ENCODE measurements at regions not wholly inside any gene's neighbourhood (a gene's known extent, or its start where the extent isn't known, plus 50 kb on each side); places are given as distances from the start of the nearest gene placed in this dataset.
"Not testable (repeated sequence)": the region's sequence is repeated elsewhere in the genome, so short reads cannot be mapped to it uniquely, and the experiment has no call there.

DNA sequence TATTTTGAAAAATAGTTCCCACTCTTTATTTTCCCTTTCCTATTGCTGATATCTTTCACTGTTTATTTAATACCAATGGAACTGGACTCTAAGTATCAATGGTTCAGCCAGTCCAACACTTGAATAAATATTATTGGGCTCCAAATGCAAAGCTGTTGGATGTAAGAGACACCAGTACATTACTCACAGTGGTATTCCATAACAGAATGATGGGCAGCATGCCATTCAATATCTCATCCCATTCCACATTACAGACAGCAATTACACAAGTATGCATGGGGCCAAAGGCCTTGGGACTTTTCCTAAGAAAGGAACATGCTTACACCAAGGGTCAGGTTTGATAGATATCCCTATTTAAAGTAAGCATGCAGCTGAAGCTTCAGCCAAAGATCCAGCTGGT, 231.9 kb downstream of the RND3 start:
- Histone ChIP-seq H3K27me3 (ENCODE audit: insufficient read depth, low read length) (no peaks in the 10 kb centered on the region), H2BK15ac (ENCODE audit: low read depth, low read length) (no peak overlapping the region), H2BK12ac (ENCODE audit: insufficient read length, low read depth, low read length) (no peak overlapping the region), H2BK20ac (ENCODE audit: low read depth, low read length, poor library complexity, severe bottlenecking) (no peak overlapping the region), H2AFZ (ENCODE audit: low read length) (no peak overlapping the region), H3T11ph (ENCODE audit: low read length) (no peak overlapping the region), H3K9ac (ENCODE audit: extremely low read depth, insufficient read length, low read length) (no peak overlapping the region), H3K4me2 (ENCODE audit: insufficient read depth, insufficient read length, low read length) (no peak overlapping the region), H2AK5ac (ENCODE audit: insufficient read length, low read length) (no peak overlapping the region), H3K79me1 (ENCODE audit: insufficient read depth, low read depth, low read length, poor library complexity, severe bottlenecking) (no peaks in the 10 kb centered on the region), H3K14ac (ENCODE audit: insufficient read depth, low read length) (no peak overlapping the region), H3K56ac (ENCODE audit: insufficient read length, low read depth, low read length) (no peak overlapping the region), H2BK120ac (ENCODE audit: low read depth, low read length, poor library complexity, severe bottlenecking) (no peak overlapping the region), H3K18ac (ENCODE audit: insufficient read length, low read depth, low read length) (no peak overlapping the region), H4K91ac (ENCODE audit: insufficient read length, low read depth, low read length) (no peak overlapping the region), H3K4me1 (ENCODE audit: insufficient read depth, low read length) (no peaks in the 10 kb centered on the region), H4K20me1 (ENCODE audit: control insufficient read depth, insufficient read depth, insufficient read length) (no peaks in the 10 kb centered on the region), H4K8ac (replicated peaks; ENCODE audit: insufficient read length, low read depth, low read length) (no peak overlapping the region), H3K4ac (ENCODE audit: low read depth, low read length) (no peak overlapping the region), H3K79me2 (ENCODE audit: insufficient read depth, low read length) (no peaks in the 10 kb centered on the region), H4K5ac (ENCODE audit: insufficient read length, low read depth, low read length) (no peak overlapping the region), H3K23me2 (ENCODE audit: insufficient read length, low read depth, low read length, poor library complexity, severe bottlenecking) (no peaks in the 10 kb centered on the region), H3K9me3 (ENCODE audit: control insufficient read depth, low read depth, low read length) (no peaks in the 10 kb centered on the region), H3K23ac (ENCODE audit: insufficient read length, low read depth, low read length) (no peak overlapping the region), H2BK5ac (ENCODE audit: insufficient read length, low read length) (no peak overlapping the region), H3K27ac (ENCODE audit: insufficient read length, low read depth, low read length) (no peak overlapping the region)
- Mint-ChIP-seq H3K9me3 (no peaks in the 10 kb centered on the region), H3K4me3 (no peak overlapping the region), H3K27me3 (ENCODE audit: low read depth) (no peaks in the 10 kb centered on the region), H3K4me1 (peaks cover 5 to 10% of the 10 kb centered on the region in 2 experiments; a peak in 1 of 4 replicates), H3K36me3 (ENCODE audit: insufficient read depth in 1 of 3, low read depth in 3 of 3) (no peaks in the 10 kb centered on the region), H3K27ac (no peak overlapping the region)
- DNase-seq = no peak
- TF ChIP-seq, protein P1, sequence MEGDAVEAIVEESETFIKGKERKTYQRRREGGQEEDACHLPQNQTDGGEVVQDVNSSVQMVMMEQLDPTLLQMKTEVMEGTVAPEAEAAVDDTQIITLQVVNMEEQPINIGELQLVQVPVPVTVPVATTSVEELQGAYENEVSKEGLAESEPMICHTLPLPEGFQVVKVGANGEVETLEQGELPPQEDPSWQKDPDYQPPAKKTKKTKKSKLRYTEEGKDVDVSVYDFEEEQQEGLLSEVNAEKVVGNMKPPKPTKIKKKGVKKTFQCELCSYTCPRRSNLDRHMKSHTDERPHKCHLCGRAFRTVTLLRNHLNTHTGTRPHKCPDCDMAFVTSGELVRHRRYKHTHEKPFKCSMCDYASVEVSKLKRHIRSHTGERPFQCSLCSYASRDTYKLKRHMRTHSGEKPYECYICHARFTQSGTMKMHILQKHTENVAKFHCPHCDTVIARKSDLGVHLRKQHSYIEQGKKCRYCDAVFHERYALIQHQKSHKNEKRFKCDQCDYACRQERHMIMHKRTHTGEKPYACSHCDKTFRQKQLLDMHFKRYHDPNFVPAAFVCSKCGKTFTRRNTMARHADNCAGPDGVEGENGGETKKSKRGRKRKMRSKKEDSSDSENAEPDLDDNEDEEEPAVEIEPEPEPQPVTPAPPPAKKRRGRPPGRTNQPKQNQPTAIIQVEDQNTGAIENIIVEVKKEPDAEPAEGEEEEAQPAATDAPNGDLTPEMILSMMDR (conservative IDR thresholded peaks at IDR 0.05) = no peak

DNA sequence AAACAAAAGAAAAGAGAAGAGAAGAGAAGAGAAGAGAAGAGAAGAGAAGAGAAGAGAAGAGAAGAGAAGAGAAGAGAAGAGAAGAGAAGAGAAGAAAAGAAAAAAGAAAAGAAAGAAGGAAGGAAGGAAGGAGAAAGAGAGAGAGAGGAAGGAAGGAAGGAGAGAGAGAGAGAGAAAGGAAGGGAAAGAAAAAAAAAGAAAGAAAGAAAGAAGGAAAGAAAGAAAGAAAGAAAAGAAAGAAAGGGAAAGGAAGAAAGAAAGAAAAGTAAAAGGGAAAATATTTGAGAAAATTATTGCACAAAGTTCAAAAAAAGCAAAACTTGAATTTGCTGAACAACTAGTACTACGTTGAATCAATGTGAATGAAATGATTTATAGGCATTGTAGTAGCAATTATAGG, 237.7 kb downstream of the RND3 start:
- not testable (repeated sequence) for H4K20me1 ChIP-seq (ENCODE audit: control insufficient read depth, insufficient read depth, insufficient read length); H3K9me3 ChIP-seq (ENCODE audit: control insufficient read depth, low read depth, low read length); H3T11ph ChIP-seq (ENCODE audit: low read length); H2BK5ac ChIP-seq (ENCODE audit: insufficient read length, low read length); H4K8ac ChIP-seq (replicated peaks; ENCODE audit: insufficient read length, low read depth, low read length); H3K79me2 ChIP-seq (ENCODE audit: insufficient read depth, low read length); H3K18ac ChIP-seq (ENCODE audit: insufficient read length, low read depth, low read length); H3K9me3 Mint-ChIP-seq; H2AK5ac ChIP-seq (ENCODE audit: insufficient read length, low read length); H3K14ac ChIP-seq (ENCODE audit: insufficient read depth, low read length); H3K56ac ChIP-seq (ENCODE audit: insufficient read length, low read depth, low read length); H4K5ac ChIP-seq (ENCODE audit: insufficient read length, low read depth, low read length); DNase-seq; H2BK20ac ChIP-seq (ENCODE audit: low read depth, low read length, poor library complexity, severe bottlenecking); H3K9ac ChIP-seq (ENCODE audit: extremely low read depth, insufficient read length, low read length); H3K27me3 Mint-ChIP-seq (ENCODE audit: low read depth); H3K27me3 ChIP-seq (ENCODE audit: insufficient read depth, low read length); H3K27ac Mint-ChIP-seq; H3K4me3 Mint-ChIP-seq; H3K4me1 Mint-ChIP-seq; H3K36me3 Mint-ChIP-seq (ENCODE audit: insufficient read depth in 1 of 3, low read depth in 3 of 3); H2BK15ac ChIP-seq (ENCODE audit: low read depth, low read length); H3K23me2 ChIP-seq (ENCODE audit: insufficient read length, low read depth, low read length, poor library complexity, severe bottlenecking); H2AFZ ChIP-seq (ENCODE audit: low read length); H3K4ac ChIP-seq (ENCODE audit: low read depth, low read length); H3K4me1 ChIP-seq (ENCODE audit: insufficient read depth, low read length); H3K23ac ChIP-seq (ENCODE audit: insufficient read length, low read depth, low read length); H3K4me2 ChIP-seq (ENCODE audit: insufficient read depth, insufficient read length, low read length); H2BK12ac ChIP-seq (ENCODE audit: insufficient read length, low read depth, low read length); H2BK120ac ChIP-seq (ENCODE audit: low read depth, low read length, poor library complexity, severe bottlenecking); H3K27ac ChIP-seq (ENCODE audit: insufficient read length, low read depth, low read length); H3K79me1 ChIP-seq (ENCODE audit: insufficient read depth, low read depth, low read length, poor library complexity, severe bottlenecking); H4K91ac ChIP-seq (ENCODE audit: insufficient read length, low read depth, low read length)
- no CpG with 5 or more reads among the region's 1 CpG for WGBS (ENCODE audit: extremely low coverage, insufficient read length, low lambda C conversion rate)
